Colonic mucosa (tissue), 4 donors: ENCODE measurements at regions not wholly inside any gene's neighbourhood (a gene's known extent, or its start where the extent isn't known, plus 50 kb on each side); places are given as distances from the start of the nearest gene placed in this dataset.

Experiments
- DNase-seq: peaks from one replicate; pipeline ENCODE4 v3.0.0-alpha.2; 2020
- H3K27ac ChIP-seq: fragments of 200-600 bp; one replicate; pipeline ENCODE4 v1.8.0; 2021
- H3K27me3 ChIP-seq: fragments of 200-600 bp; one replicate; pipeline ENCODE4 v1.8.0; 2021
- H3K36me3 ChIP-seq: fragments of 200-600 bp; one replicate; pipeline ENCODE4 v1.8.0; 2021
- H3K4me1 ChIP-seq: fragments of 200-600 bp; one replicate; pipeline ENCODE4 v1.8.0; 2021; ENCODE audit warnings: mild to moderate bottlenecking
- H3K4me3 ChIP-seq: fragments of 200-600 bp; one replicate; pipeline ENCODE4 v1.8.0; 2021
- H3K9ac ChIP-seq, 2 donors: one replicate each; pipeline ENCODE4 v1.7.0; 2013; ENCODE audit warnings: control low read depth in 2 of 2, low read depth in 2 of 2, low read length in 2 of 2
- H3K9me3 ChIP-seq: fragments of 200-600 bp; one replicate; pipeline ENCODE4 v1.8.0; 2021
- CTCF ChIP-seq: fragments of 200-600 bp; IDR thresholded peaks from one replicate; pipeline ENCODE4 v1.8.0; 2022; ENCODE audit warnings: antibody characterized with exemption, mild to moderate bottlenecking
- intact Hi-C: fragments of 100-400 bp; cut with DNase I; formaldehyde crosslinking; loops from one replicate; pipeline ENCODE4 v1.14.1; 2022
- donor health status: healthy.
- donor health status: DM: no; HTN: no; CAD: no.
- donor health status: DM: no; HTN: no; CAD: no.

GRCh38 chr5:159642379-159642778 lies 273.9 kb upstream of the ADRA1B start:
- TF ChIP-seq CTCF: no peak
- H3K27ac ChIP-seq: no peak overlapping the region

GRCh38 chr5:159644053-159644452 lies 272.2 kb upstream of the ADRA1B start:
- Histone ChIP-seq H3K4me3 (no peak overlapping the region), H3K27me3 (no peaks in the 10 kb centered on the region), H3K36me3 (no peaks in the 10 kb centered on the region), H3K4me1 (no peaks in the 10 kb centered on the region), H3K27ac (no peak overlapping the region), H3K9me3 (no peaks in the 10 kb centered on the region), H3K9ac (no peak overlapping the region)
- no peak for TF ChIP-seq CTCF
- intact Hi-C loops: no loop called here
- no peak for DNase-seq

More at GRCh38 chr5:159642379-159642778, 273.9 kb upstream of the ADRA1B start:
- no peak overlapping the region for H3K9ac ChIP-seq
- DNase-seq: no peak
- no peak overlapping the region for H3K4me3 ChIP-seq
- no peaks in the 10 kb centered on the region for H3K9me3 ChIP-seq
- H3K4me1 ChIP-seq: no peaks in the 10 kb centered on the region
- H3K27me3 ChIP-seq: no peaks in the 10 kb centered on the region
- no peaks in the 10 kb centered on the region for H3K36me3 ChIP-seq
- intact Hi-C loops: no loop called here

- no peaks in the 10 kb centered on the region for H3K9me3 ChIP-seq
- TF ChIP-seq CTCF: no peak
- H3K36me3 ChIP-seq: no peaks in the 10 kb centered on the region
- no peak overlapping the region for H3K4me3 ChIP-seq
- no peak overlapping the region for H3K27ac ChIP-seq
- H3K9ac ChIP-seq: no peak overlapping the region
- no peak for DNase-seq
- intact Hi-C loops: no loop called here
- no peaks in the 10 kb centered on the region for H3K27me3 ChIP-seq
- H3K4me1 ChIP-seq: no peaks in the 10 kb centered on the region
These were observed 271.0 kb upstream of the ADRA1B start for GRCh38 chr5:159645179-159645846.

GRCh38 chr5:159650803-159651202 lies 265.5 kb upstream of the ADRA1B start:
- Histone ChIP-seq H3K4me1 (no peaks in the 10 kb centered on the region), H3K27me3 (no peaks in the 10 kb centered on the region), H3K27ac (no peak overlapping the region), H3K9me3 (no peaks in the 10 kb centered on the region), H3K36me3 (no peaks in the 10 kb centered on the region), H3K9ac (no peak overlapping the region), H3K4me3 (no peak overlapping the region)
- no peak for TF ChIP-seq CTCF
- no peak for DNase-seq
- intact Hi-C loops: no loop called here

GRCh38 chr5:159655757-159656409 lies 260.4 kb upstream of the ADRA1B start:
- Histone ChIP-seq H3K9me3 (no peaks in the 10 kb centered on the region), H3K36me3 (no peaks in the 10 kb centered on the region), H3K4me1 (no peaks in the 10 kb centered on the region), H3K4me3 (no peak overlapping the region), H3K27ac (no peak overlapping the region), H3K27me3 (no peaks in the 10 kb centered on the region), H3K9ac (no peak overlapping the region)
- no peak for DNase-seq
- no peak for TF ChIP-seq CTCF
- intact Hi-C loops: no loop called here
